Body of pancreas (tissue), 4 donors: ENCODE measurements at regions not wholly inside any gene's neighbourhood (a gene's known extent, or its start where the extent isn't known, plus 50 kb on each side); places are given as distances from the start of the nearest gene placed in this dataset.

Experiments used
- CTCF ChIP-seq, 7 experiments: fragments of 450-650 bp in 4 of 7; fragments of 200-600 bp in 3 of 7; sonication (generic) in 3 of 7; IDR thresholded peaks; one replicate each; pipeline ENCODE4 v1.5.1; 2016 to 2019; ENCODE audit warnings: antibody characterized with exemption in 7 of 7
- POLR2A ChIP-seq, 3 donors: fragments of 450-650 bp; IDR thresholded peaks; one replicate each; pipeline ENCODE4 v1.6.1; 2016; ENCODE audit warnings: antibody characterized with exemption in 3 of 3, mild to moderate bottlenecking in 2 of 3

DNA sequence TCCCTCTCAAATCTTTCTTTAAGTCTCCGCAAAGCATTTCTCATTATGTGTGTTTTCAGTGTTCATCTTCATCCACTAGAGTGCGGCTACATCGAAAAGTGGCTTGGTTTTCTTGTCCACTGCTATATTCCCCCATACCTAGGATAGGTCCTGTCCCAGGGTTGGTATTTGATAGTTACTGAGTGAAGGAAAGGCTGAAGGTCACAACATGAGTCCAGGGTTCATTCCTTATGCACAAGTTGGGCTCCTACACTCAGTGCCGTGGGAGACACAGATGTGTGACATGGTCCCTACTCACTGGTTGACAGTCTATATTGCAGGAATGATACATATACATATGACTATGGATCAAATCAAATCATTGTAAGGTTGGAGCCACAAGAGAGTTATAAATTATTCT, 55.4 kb upstream of the RELL1 start:
- TF ChIP-seq CTCF (IDR thresholded peaks at IDR 0.05) (no peak), POLR2A (IDR thresholded peaks at IDR 0.05) (no peak)
